ENCODE measurements at regions not wholly inside any gene's neighbourhood (a gene's known extent, or its start where the extent isn't known, plus 50 kb on each side); places are given as distances from the start of the nearest gene placed in this dataset.
A peak's percentile ranks its signal among the peaks of the same experiment; 100 is the strongest.

- DNase-seq: no peak
These were observed 511.7 kb downstream of the GALR1 start for GRCh38 chr18:77761332-77761731.

- DNase-seq: no peak
These were observed 512.4 kb downstream of the GALR1 start for GRCh38 chr18:77762014-77762413.

- peak; percentile 66 for DNase-seq
These were observed 513.0 kb downstream of the GALR1 start for GRCh38 chr18:77762642-77763041.

GRCh38 chr18:77763530-77764145 is 514.0 kb downstream of the GALR1 start:
- DNase-seq: no peak

GRCh38 chr18:77765468-77765867 is 515.8 kb downstream of the GALR1 start:
- DNase-seq: peak; percentile 74

- no peak for DNase-seq
These were observed 516.8 kb downstream of the GALR1 start for GRCh38 chr18:77766421-77766820.

GRCh38 chr18:77772177-77772576 is 522.5 kb downstream of the GALR1 start:
- no peak for DNase-seq

GRCh38 chr18:77776104-77776503 is 526.5 kb downstream of the GALR1 start:
- DNase-seq: no peak

GRCh38 chr18:77777163-77777562 is 527.5 kb downstream of the GALR1 start:
- DNase-seq: no peak

- no peak for DNase-seq
These were observed 535.2 kb downstream of the GALR1 start for GRCh38 chr18:77784759-77785379.

- no peak for DNase-seq
These were observed 535.8 kb downstream of the GALR1 start for GRCh38 chr18:77785415-77785975.

GRCh38 chr18:77803024-77803423 is 553.4 kb downstream of the GALR1 start:
- DNase-seq: no peak

- no peak for DNase-seq
These were observed 554.7 kb downstream of the GALR1 start for GRCh38 chr18:77804382-77804781.

GRCh38 chr18:77807650-77808049 is 558.0 kb downstream of the GALR1 start:
- no peak for DNase-seq

- peak; percentile 5 for DNase-seq
These were observed 561.9 kb downstream of the GALR1 start for GRCh38 chr18:77811503-77811902.

- DNase-seq: no peak
These were observed 566.2 kb downstream of the GALR1 start for GRCh38 chr18:77815666-77816338.

GRCh38 chr18:77818328-77818727 is 568.7 kb downstream of the GALR1 start:
- no peak for DNase-seq

GRCh38 chr18:77820472-77820871 is 570.8 kb downstream of the GALR1 start:
- DNase-seq: no peak

- DNase-seq: no peak
These were observed 572.2 kb downstream of the GALR1 start for GRCh38 chr18:77821892-77822291.

GRCh38 chr18:77822632-77823031 is 573.0 kb downstream of the GALR1 start:
- DNase-seq: no peak

GRCh38 chr18:77833807-77834206 is 584.2 kb downstream of the GALR1 start:
- no peak for DNase-seq

- peak; percentile 11 for DNase-seq
These were observed 602.2 kb downstream of the GALR1 start for GRCh38 chr18:77851802-77852201.

- DNase-seq: no peak
These were observed 604.2 kb downstream of the GALR1 start for GRCh38 chr18:77853859-77854258.

Measured in tongue (tissue), 1 donor.